HG03060 (cell line): ENCODE measurements at regions not wholly inside any gene's neighbourhood (a gene's known extent, or its start where the extent isn't known, plus 50 kb on each side); places are given as distances from the start of the nearest gene placed in this dataset.
"Not testable (repeated sequence)": the region's sequence is repeated elsewhere in the genome, so short reads cannot be mapped to it uniquely, and the experiment has no call there.

ENCODE experiments used
- ATAC-seq: cut with Tn5 transposase; IDR thresholded peaks from one replicate; pipeline ENCODE4 v1.9.1; 2021; ENCODE audit warnings: low read depth, moderate number of reproducible peaks; ENCODE audit not compliant: unreplicated experiment

DNA sequence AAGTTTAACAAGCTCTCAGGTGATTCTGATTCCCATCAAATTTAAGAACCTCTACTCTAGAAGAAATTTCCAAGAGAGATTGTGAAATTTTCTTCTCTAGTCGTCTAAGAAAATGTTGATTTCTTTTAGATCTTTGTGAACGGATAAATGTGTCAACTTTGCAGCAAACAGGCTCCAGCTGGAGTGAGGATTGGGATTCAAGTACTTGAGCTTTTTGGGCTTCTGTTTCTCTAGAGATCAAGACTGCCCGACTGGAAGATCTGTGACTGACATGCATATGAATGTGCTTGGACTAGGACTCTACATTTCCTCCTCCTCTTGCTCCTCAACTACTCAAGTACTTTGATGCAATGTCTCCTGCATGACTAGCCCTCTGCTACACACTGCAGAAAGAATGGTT is 388.3 kb downstream of the TMEM38B start:
- no peak for ATAC-seq

- ATAC-seq, result no peak
Measured at GRCh38 chr9:106084702-106085101, 390.4 kb downstream of the TMEM38B start.

- no peak for ATAC-seq
Measured at GRCh38 chr9:106085479-106085878, 391.1 kb downstream of the TMEM38B start.

DNA sequence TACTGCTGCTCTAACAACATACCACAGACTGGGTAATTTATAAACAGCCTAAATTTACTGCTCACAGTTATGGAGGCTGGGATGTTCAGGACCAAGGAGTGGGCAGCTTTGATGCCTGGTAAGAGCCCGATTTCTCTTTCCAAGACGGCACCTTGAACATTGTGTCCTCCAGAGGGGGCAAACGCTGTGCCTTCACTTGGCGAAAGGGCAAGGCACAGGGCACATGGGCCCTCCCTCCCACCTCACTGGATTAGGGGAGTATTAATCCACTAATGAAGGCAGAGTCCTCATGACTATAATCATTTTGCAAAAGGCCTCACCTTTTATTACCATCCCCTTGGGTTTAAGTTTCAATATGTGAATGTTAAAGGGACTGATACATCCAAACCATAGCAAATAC is 397.7 kb downstream of the TMEM38B start:
- no peak for ATAC-seq

GRCh38 chr9:106102821-106103220 is 408.5 kb downstream of the TMEM38B start:
- no peak for ATAC-seq

DNA sequence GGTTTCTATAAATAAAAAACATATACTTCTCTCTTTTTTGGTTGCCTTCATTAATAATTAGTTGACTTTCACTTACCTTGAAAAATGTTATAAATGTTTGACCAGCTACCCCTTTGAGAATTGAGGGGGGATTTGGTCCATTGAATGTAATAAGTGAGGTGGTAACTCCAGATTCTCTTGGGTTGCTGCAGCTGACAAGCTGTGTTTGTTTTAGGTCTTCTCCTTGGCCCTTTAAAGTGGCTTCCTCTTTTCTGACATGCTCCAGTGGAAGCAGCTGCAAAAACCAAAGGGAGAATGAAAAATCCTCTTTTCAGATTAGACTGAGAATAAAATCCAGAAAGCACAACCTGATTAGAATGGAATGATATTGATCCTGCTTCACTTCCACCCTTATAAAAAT is 410.5 kb downstream of the TMEM38B start:
- no peak for ATAC-seq

- ATAC-seq, result no peak
Measured at GRCh38 chr9:106106396-106106795, 412.1 kb downstream of the TMEM38B start.

DNA sequence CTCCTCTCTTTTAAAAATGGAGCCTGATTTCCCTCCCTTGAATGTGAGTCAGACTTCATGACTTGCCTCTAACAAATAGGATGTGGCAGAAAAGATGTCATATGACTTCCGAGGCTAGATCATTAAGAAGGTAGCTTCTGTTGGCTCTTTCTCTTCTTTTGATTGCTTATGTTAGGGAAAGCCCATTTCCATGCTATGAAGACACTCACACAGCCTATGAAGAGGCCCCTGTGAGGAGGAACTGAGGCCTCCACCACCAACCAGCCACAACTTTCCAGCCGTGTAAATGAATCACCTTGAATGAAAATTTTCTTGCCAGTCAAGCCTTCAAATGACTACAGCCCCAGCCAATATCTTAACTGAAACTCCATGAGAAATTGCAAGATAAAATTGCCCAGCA is 413.4 kb downstream of the TMEM38B start:
- ATAC-seq, result no peak

- ATAC-seq, result not testable (repeated sequence)
Measured at GRCh38 chr9:106109706-106110105, 415.4 kb downstream of the TMEM38B start.

GRCh38 chr9:106110483-106110882 is 416.1 kb downstream of the TMEM38B start:
- ATAC-seq, result no peak

GRCh38 chr9:106111039-106111730 is 416.8 kb downstream of the TMEM38B start:
- ATAC-seq, result no peak

GRCh38 chr9:106112935-106113334 is 418.6 kb downstream of the TMEM38B start:
- ATAC-seq, result no peak

DNA sequence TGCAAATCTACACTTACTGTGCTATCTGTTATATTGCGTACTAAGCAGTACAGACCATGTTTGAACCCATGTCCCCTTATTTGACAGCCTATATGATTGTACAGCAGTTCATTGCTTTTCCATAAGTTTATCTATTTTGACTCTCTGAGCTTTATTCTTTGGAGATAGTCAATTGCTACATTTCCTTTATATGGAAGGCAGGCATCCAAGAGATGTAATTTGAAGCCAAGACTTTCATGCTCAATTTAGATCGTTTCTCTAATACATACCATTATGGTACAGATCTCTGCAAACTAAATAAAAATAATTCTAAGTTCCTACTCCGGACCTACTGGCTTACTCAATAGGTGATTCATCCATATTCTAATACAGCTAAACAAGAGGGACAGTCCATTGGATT is 424.8 kb downstream of the TMEM38B start:
- ATAC-seq, result no peak

- ATAC-seq, result no peak
Measured at GRCh38 chr9:106120071-106120470, 425.7 kb downstream of the TMEM38B start.

DNA sequence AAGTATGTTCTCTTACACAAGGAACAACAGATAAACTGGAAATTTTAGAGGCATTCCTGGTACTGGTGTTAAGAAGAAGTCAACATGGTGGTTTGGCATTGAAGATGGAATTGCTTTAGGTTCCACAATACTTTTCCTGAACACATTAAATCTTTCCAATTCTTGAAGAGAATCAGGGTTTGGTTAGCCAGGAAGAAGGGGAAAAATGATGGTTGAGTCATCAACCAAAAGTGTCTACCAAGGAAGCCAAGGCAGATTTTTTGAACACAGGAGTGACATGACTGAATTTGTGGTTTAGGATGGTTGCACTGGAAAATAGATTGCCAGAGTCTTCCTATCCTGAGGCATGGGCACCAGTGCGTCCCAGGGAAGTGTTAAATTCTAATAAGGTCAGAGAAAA is 433.4 kb downstream of the TMEM38B start:
- no peak for ATAC-seq

GRCh38 chr9:106130374-106130773 is 436.0 kb downstream of the TMEM38B start:
- no peak for ATAC-seq

GRCh38 chr9:106143781-106144180 is 449.4 kb downstream of the TMEM38B start:
- no peak for ATAC-seq

DNA sequence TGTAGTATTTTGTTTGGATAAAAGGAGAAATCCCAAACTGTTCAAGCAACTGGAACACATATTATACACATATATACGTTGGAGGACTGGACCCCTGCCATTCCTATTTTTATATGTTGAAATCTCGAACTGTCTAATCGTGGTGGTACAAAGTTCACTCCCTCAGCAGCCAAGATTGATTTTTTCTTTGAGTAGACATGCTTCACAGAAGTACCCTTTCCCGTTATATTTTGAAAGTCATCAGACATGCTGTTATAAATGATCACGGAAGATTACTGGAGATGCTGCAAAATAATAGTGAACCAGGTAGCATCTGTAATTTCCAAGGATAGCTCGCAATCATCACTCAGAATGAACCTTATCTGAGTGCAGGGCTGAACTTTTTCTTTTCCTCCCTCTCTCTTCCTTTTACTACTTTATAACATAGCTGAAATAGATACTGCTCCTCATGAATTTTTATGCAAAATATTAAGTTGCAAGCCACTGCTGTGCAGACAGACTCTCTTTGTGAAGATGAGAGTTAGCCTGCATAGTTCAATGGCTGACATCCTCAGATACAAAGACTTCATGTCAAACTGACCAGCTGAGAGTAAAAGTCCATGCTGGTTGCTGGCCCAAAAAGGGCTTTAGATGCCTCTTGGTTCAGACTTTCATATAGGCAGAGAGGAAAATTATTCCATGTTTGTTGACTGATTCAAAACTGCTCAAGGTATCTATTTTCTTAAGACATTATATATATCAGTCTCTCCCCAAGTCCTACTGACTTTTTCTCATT is 451.9 kb downstream of the TMEM38B start:
- ATAC-seq, result no peak

DNA sequence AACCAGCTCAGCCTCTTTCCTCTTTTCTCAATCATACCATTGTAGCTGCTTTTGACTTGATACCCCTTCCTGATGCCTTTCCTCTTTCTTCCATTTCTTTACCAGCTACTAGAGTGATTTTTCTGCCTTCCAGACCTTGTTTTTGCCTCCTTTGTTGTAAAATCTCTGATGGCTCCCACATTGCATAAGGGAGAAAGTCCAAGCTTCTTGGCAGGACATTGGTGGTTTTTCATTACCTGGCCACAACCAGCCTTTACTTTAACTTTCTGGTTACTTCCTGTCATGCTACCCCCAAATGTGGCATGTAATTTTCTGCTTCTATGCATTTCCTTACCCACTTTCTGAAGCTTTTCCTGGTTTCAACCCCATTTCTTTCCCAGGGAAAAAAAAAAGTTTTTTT is 452.5 kb downstream of the TMEM38B start:
- no peak for ATAC-seq

- no peak for ATAC-seq
Measured at GRCh38 chr9:106149956-106150355, 455.6 kb downstream of the TMEM38B start.

GRCh38 chr9:106156465-106156864 is 462.1 kb downstream of the TMEM38B start:
- no peak for ATAC-seq

- ATAC-seq, result no peak
Measured at GRCh38 chr9:106172265-106172664, 477.9 kb downstream of the TMEM38B start.
